HL-60 (cell line): ENCODE measurements at regions not wholly inside any gene's neighbourhood (a gene's known extent, or its start where the extent isn't known, plus 50 kb on each side); places are given as distances from the start of the nearest gene placed in this dataset.

Experiments used
- GABPA ChIP-seq: IDR thresholded peaks from 2 replicates; pipeline ENCODE4 v1.6.1; 2012; ENCODE audit warnings: low read depth
- POLR2AphosphoS5 ChIP-seq: IDR thresholded peaks from 2 replicates; pipeline ENCODE4 v1.6.1; 2012; ENCODE audit warnings: low read depth
- REST ChIP-seq: IDR thresholded peaks from 2 replicates; pipeline ENCODE4 v1.6.1; 2012; ENCODE audit warnings: low read depth; ENCODE audit not compliant: insufficient replicate concordance
- TF ChIP-seq, protein P1 (sequence below): IDR thresholded peaks from one replicate; pipeline ENCODE4 v1.5.1; 2011; ENCODE audit warnings: low read length, control low read depth, inconsistent platforms; ENCODE audit not compliant: insufficient read depth

DNA sequence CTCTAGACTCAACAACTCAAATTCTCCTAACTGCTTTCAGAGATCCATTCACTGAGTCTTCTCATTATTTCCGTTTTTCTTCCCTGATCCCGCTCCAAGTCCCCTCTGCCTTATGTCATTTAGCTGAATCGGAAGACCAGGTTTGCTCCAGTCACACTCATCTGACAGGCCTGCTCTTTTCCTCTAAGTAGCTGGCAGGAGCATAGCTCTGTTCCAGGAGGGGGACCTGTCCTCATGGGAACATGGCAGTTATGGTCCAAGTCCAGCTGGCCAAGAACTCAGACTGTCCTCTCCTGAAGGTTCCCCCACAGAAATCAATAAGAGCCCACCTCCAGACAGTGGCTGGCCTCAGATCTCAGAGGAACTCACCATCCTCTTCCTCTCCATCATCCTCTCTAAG lies 130.9 kb upstream of the SERP2 start:
- TF ChIP-seq, protein P1, sequence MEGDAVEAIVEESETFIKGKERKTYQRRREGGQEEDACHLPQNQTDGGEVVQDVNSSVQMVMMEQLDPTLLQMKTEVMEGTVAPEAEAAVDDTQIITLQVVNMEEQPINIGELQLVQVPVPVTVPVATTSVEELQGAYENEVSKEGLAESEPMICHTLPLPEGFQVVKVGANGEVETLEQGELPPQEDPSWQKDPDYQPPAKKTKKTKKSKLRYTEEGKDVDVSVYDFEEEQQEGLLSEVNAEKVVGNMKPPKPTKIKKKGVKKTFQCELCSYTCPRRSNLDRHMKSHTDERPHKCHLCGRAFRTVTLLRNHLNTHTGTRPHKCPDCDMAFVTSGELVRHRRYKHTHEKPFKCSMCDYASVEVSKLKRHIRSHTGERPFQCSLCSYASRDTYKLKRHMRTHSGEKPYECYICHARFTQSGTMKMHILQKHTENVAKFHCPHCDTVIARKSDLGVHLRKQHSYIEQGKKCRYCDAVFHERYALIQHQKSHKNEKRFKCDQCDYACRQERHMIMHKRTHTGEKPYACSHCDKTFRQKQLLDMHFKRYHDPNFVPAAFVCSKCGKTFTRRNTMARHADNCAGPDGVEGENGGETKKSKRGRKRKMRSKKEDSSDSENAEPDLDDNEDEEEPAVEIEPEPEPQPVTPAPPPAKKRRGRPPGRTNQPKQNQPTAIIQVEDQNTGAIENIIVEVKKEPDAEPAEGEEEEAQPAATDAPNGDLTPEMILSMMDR: no peak
- no peak for TF ChIP-seq REST
- no peak for TF ChIP-seq POLR2AphosphoS5
- TF ChIP-seq GABPA: no peak
